NCI-H128 (cell line): ENCODE measurements at regions not wholly inside any gene's neighbourhood (a gene's known extent, or its start where the extent isn't known, plus 50 kb on each side); places are given as distances from the start of the nearest gene placed in this dataset.

ENCODE experiments used
- DNase-seq: peaks from one replicate; lab custom pipeline; 2025; ENCODE audit not compliant: unreplicated experiment; lab: John Stamatoyannopoulos, UW

DNA sequence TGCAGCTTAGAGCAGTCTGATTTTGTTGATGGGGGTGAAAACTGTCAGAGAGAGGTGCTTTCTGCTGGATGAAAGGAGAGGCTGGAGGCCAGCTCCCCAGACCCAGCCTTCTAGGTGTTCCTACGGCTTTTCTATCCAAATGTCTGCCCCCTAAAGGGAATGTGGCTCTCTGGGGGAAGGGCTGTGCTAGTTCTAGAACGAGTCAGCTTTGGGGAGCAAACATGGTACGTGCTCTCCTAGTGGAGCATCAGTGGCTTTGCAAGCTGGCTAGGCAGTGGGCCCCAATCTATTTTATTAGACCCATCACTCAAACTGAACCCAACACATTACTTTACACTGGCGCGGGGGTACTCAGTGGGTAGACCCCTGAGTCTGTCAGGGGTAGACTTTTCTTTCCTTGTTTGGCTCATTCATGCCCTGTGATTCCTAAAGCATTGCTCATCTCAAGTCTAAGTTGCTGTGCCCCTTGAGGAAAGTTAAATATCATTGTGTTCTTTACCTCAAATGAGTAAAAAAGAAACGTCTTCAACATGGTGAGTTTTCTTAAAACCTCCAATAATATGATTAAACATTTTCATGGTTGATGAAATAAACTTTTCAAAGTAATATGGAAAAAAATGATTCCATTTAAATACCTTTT is 254.9 kb downstream of the DLEU7 start:
- DNase-seq, result no peak

DNA sequence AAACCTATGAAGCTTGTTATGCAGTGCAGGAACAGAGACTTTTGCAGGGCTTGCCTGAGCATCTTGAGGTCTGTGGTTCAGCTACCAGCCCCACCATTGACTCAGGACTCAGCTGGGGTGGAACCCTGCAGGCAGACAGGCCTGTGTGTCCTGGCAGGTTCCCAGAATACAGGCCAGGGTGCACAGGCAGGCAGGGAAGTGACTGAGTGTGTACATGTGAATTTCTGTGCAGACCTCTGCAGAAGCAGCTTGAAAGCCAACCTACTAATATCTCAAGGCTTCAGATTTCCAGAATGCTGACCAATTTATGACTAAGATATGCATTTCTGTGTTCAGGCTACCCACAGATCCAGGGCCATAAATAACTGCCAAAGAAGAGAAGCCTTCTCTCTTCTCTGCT is 254.4 kb downstream of the DLEU7 start:
- no peak for DNase-seq

- DNase-seq, result no peak
These were observed 253.8 kb downstream of the DLEU7 start for GRCh38 chr13:50589651-50590054.

DNA sequence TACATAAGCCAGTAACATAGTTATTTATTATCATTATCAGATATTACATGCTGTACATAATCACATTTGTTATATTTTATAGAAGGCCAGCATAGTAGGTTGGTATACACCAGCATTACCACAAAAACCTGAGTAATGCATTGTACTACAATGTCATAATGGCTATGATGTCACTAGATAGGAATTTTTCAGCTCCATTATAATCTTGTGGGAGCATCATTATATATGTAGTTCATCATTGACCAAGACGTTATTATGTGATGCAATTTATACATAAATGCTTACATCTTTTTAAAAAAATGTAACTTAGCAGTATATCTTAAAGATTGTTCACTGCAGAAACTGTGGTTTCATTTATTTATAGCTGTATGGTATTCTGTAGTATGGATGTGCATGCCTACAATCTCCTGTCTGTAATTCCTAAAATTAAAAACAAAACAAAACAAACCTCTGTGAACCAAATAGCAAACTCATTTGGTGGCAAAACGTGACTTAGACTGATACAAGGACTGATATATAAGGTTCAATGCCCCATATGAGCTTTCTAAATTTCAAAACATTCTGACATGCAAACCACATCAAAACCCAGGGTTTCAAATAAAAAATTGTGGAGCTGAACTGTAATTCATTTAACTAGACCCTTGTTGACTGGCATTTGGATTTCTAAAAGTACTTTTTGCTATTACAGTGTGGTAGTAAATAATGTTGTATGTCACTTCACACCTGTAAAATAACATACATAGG is 250.9 kb downstream of the DLEU7 start:
- DNase-seq, result no peak

DNA sequence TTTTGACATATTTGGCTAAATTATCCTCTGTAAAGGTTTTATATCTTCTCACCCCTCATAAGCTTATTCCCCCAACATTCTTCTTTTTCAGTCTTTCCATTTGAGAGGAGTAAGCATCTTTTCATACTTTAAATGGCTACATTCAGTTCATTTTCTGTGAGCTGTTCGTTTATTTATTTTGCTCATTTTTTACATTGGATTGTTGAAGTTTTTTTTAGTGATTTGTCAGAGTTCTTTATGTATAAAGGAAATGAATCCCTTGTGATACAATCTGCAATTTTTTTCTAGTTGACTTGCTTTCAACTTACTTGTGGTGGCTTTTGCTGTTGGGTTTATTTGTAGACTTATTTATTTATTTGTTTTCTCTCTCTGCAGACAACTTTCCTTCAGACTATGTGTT is 250.3 kb downstream of the DLEU7 start:
- DNase-seq, result no peak

GRCh38 chr13:50594276-50595051 is 249.0 kb downstream of the DLEU7 start:
- DNase-seq, result no peak

GRCh38 chr13:50595196-50595595 is 248.3 kb downstream of the DLEU7 start:
- no peak for DNase-seq

GRCh38 chr13:50596156-50596555 is 247.3 kb downstream of the DLEU7 start:
- DNase-seq, result no peak

DNA sequence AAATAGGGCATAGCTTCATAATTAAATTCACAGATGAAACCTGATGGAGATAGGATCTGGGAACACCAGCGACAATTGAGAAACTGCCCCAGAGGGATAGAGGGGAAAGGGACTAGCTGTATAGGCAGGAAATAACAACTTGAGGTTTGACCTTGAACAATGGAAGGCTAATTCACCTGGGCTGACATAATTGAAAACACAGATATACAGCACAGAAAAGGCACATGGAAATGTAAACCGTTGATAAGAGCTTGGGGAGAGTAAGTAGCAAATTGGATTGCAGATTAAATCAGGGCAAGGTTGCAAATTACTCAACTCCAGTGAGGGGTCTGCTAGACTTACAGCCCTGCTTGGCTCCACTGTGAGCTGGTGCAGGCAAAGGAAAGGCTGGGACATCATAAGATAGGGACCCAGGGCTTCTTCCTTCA is 246.7 kb downstream of the DLEU7 start:
- no peak for DNase-seq

- no peak for DNase-seq
These were observed 245.2 kb downstream of the DLEU7 start for GRCh38 chr13:50598338-50598737.

DNA sequence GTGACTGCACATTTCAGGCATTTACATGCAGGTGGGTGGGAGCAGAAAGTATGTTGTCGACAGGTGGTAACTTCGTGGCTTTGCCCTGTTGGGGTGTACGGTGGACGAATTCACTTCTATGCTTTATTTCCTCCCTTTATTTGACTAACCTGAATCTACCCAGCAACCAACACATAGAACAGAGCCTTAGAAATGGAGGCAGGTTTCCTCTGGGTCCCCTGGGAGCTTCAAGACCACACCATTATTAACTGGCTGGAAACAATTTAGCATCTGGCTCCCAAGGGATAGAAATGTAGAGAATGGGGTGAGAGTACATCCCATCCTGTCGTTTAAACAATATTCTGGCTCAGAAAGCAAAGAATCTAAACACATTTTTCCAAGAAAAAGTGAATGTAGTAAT is 244.4 kb downstream of the DLEU7 start:
- no peak for DNase-seq

GRCh38 chr13:50599927-50600326 is 243.6 kb downstream of the DLEU7 start:
- no peak for DNase-seq

GRCh38 chr13:50608370-50608769 is 235.1 kb downstream of the DLEU7 start:
- no peak for DNase-seq

DNA sequence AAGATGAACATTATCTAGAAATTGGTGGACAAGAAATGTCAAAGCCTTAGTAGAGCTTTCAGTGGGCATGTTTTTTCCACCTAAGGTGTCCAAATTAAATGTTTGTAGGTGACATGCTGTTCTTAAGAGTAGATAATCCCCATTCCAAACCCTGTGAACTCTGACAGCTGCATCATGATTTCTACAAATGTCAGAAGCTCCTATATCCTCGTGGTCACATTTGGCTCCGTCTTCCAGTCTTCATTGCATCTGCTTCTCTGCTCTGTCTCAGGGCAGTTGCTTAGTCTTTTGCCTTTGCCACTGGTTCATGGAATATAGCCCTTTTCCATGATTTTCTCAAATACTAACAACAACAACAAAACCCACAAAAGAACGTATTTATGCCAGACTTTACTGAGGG is 234.5 kb downstream of the DLEU7 start:
- no peak for DNase-seq

DNA sequence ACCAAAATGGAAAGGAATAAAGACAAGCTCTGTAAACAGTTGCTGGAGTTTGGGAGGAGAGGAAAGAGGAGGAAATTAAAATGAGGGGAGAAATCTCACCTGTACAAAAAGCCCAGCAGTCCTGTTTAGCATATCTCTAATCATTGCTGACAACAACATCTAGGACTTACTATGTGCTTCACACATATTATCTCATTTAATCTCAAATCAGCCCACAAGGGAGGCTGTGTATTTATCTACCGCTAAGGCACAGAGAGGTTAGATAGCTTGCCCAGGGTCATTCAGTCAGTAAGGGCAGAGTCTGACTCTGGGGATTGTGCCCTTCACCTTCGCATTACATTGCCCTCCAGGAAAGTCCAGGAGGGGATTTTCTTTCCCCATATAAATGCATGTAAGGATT is 233.3 kb downstream of the DLEU7 start:
- DNase-seq, result no peak

DNA sequence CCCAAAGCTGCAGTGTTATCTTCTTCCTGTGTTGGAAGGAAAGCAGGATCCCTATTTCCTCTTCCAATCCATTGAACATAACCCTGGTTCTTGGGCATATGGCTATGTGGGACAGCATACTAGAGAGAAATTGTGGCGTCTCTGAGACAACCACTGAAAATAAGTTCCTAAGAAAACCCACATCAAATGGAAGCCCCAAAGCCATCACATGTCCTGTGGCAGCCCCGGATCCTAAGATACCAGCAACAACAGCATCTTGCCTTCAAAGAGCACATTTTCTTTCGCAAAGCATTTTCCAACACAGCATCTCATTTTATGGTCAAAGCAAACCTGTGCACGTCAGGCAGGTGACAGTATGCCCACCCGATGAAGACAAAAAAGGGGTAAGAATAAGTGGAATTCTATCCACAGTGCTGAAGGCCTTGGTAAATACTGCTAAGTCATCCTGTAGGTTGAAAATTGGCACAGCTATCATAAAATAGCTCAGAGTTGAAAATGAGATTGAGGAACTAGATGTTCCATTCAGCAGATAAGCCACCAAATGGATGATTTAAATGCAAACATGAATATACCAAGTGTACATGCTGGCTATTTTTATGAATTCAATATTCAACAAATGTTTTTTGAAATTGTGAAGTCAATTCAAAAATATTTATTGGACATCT is 232.2 kb downstream of the DLEU7 start:
- no peak for DNase-seq

- DNase-seq, result no peak
These were observed 230.8 kb downstream of the DLEU7 start for GRCh38 chr13:50612717-50613116.

DNA sequence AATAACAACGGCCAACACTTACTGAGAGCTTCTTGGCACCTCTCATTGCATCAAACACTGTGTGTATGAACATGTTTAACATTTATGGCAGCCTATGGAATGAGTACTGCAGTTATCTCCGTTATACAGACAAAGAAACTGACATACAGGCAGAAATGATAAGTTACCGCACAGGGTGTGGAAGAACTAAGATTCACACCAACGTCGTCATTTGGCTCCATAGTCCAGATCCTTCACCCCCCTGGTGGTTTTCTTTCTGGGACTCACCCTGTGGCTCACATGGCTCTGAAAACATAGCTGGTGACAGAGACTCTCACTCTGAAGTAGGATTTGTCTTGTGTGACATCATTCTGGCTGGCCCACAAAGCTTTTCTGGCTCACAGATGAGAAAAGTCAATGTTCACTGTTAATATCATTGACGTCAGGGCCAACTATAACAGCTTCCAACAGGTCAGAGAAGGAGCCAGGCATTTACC is 230.1 kb downstream of the DLEU7 start:
- no peak for DNase-seq

DNA sequence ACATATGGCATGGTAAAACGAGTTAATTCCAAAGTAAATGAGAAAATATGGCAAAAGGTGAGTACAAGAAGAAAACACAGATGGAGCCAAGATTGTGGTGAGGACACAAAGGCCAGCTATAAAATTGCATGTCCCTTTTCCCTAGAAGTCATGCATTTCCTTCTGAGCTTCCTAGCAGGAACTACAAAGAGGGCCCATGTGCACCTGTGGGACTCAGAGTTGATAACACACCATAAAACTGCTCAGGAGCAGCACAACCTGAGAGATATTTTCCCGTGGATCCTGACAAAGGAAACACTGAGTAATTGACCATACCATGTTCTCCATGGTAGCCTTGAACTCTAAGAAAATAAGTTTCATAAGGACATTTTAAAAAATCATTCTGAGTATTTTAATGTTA is 228.3 kb downstream of the DLEU7 start:
- DNase-seq, result no peak

- no peak for DNase-seq
These were observed 227.4 kb downstream of the DLEU7 start for GRCh38 chr13:50616101-50616500.

- no peak for DNase-seq
These were observed 226.3 kb downstream of the DLEU7 start for GRCh38 chr13:50617134-50617721.
